IMR-90 (cell line): ENCODE measurements at regions not wholly inside any gene's neighbourhood (a gene's known extent, or its start where the extent isn't known, plus 50 kb on each side); places are given as distances from the start of the nearest gene placed in this dataset.

ENCODE experiments used
- BHLHE40 ChIP-seq: fragments of 150-350 bp; IDR thresholded peaks from 2 replicates; pipeline ENCODE4 v1.6.1; 2016; ENCODE audit warnings: mild to moderate bottlenecking, low read depth, low read length
- CEBPB ChIP-seq: IDR thresholded peaks from 2 replicates; pipeline ENCODE4 v1.6.1; 2012; ENCODE audit warnings: low read depth, low read length, improper control_type of control experiment
- CHD1 ChIP-seq: IDR thresholded peaks from 2 replicates; pipeline ENCODE4 v1.6.1; 2012; ENCODE audit warnings: low read depth, low read length, improper control_type of control experiment
- CTCF ChIP-seq: conservative IDR thresholded peaks from 2 replicates; pipeline ENCODE4 v1.5.1; 2012; ENCODE audit warnings: mild to moderate bottlenecking, low read depth, low read length, improper control_type of control experiment
- MAFK ChIP-seq: IDR thresholded peaks from 2 replicates; pipeline ENCODE4 v1.6.1; 2012; ENCODE audit warnings: low read depth, low read length, improper control_type of control experiment
- MXI1 ChIP-seq: IDR thresholded peaks from 2 replicates; pipeline ENCODE4 v1.6.1; 2012; ENCODE audit warnings: low read depth, mild to moderate bottlenecking, low read length, moderate library complexity, borderline replicate concordance
- POLR2A ChIP-seq: IDR thresholded peaks from 2 replicates; pipeline ENCODE4 v1.6.1; 2012; ENCODE audit warnings: mild to moderate bottlenecking, low read depth, low read length
- RAD21 ChIP-seq: IDR thresholded peaks from 2 replicates; pipeline ENCODE4 v1.6.1; 2012; ENCODE audit warnings: low read length, improper control_type of control experiment
- RCOR1 ChIP-seq: IDR thresholded peaks from 2 replicates; pipeline ENCODE4 v1.6.1; 2012; ENCODE audit warnings: mild to moderate bottlenecking, low read length, improper control_type of control experiment; ENCODE audit not compliant: insufficient replicate concordance
- RFX5 ChIP-seq: IDR thresholded peaks from 2 replicates; pipeline ENCODE4 v1.8.0; 2012; ENCODE audit warnings: low read depth, mild to moderate bottlenecking, low read length, moderate library complexity
- USF2 ChIP-seq: fragments of 150-350 bp; IDR thresholded peaks from 2 replicates; pipeline ENCODE4 v1.6.1; 2017; ENCODE audit warnings: mild to moderate bottlenecking, antibody characterized with exemption, low read length, low read depth

GRCh38 chr4:30862196-30862595 lies 142.0 kb downstream of the PCDH7 start:
- no peak for TF ChIP-seq MAFK
- no peak for TF ChIP-seq CTCF
- no peak for TF ChIP-seq RAD21
- no peak for TF ChIP-seq POLR2A
- TF ChIP-seq USF2 = no peak
- no peak for TF ChIP-seq BHLHE40
- no peak for TF ChIP-seq RCOR1
- no peak for TF ChIP-seq CEBPB
- TF ChIP-seq MXI1 = no peak
- TF ChIP-seq RFX5 = no peak
- TF ChIP-seq CHD1 = no peak
